Esophagus squamous epithelium (tissue), 4 donors: ENCODE measurements at regions not wholly inside any gene's neighbourhood (a gene's known extent, or its start where the extent isn't known, plus 50 kb on each side); places are given as distances from the start of the nearest gene placed in this dataset.

Experiments used
- CTCF ChIP-seq, 6 experiments: fragments of 450-650 bp in 4 of 6; fragments of 200-600 bp in 2 of 6; sonication (generic) in 2 of 6; IDR thresholded peaks; one replicate each; pipeline ENCODE4 v1.5.1; 2016 to 2019; ENCODE audit warnings: antibody characterized with exemption in 6 of 6, mild to moderate bottlenecking in 4 of 6, moderate library complexity in 4 of 6
- POLR2A ChIP-seq, 4 donors: fragments of 450-650 bp; IDR thresholded peaks; one replicate each; pipeline ENCODE4 v1.6.1; 2017; ENCODE audit warnings: antibody characterized with exemption in 4 of 4, mild to moderate bottlenecking in 4 of 4, moderate library complexity in 3 of 4

- TF ChIP-seq CTCF (IDR thresholded peaks at IDR 0.05) (no peak), POLR2A (IDR thresholded peaks at IDR 0.05) (no peak)
Measured at GRCh38 chr4:11912886-11913285, 484.2 kb upstream of the HS3ST1 start.
